GM19438 (cell line): ENCODE measurements at regions not wholly inside any gene's neighbourhood (a gene's known extent, or its start where the extent isn't known, plus 50 kb on each side); places are given as distances from the start of the nearest gene placed in this dataset.
"Not testable (repeated sequence)": the region's sequence is repeated elsewhere in the genome, so short reads cannot be mapped to it uniquely, and the experiment has no call there.

Experiments used
- ATAC-seq: cut with Tn5 transposase; IDR thresholded peaks from one replicate; pipeline ENCODE4 v1.9.1; 2021; ENCODE audit warnings: low read depth; ENCODE audit not compliant: unreplicated experiment

- no peak for ATAC-seq
Measured at GRCh38 chr3:35028157-35028556, 611.2 kb upstream of the ARPP21 start.

- no peak for ATAC-seq
Measured at GRCh38 chr3:35042210-35042991, 596.9 kb upstream of the ARPP21 start.

GRCh38 chr3:35043040-35043439 is 596.3 kb upstream of the ARPP21 start:
- ATAC-seq = no peak

GRCh38 chr3:35044190-35044589 is 595.1 kb upstream of the ARPP21 start:
- no peak for ATAC-seq

- ATAC-seq = no peak
Measured at GRCh38 chr3:35045118-35045517, 594.2 kb upstream of the ARPP21 start.

- ATAC-seq = no peak
Measured at GRCh38 chr3:35064761-35065160, 574.6 kb upstream of the ARPP21 start.

- ATAC-seq = no peak
Measured at GRCh38 chr3:35065891-35066290, 573.4 kb upstream of the ARPP21 start.

- ATAC-seq = no peak
Measured at GRCh38 chr3:35067750-35068149, 571.6 kb upstream of the ARPP21 start.

GRCh38 chr3:35070088-35070487 is 569.2 kb upstream of the ARPP21 start:
- no peak for ATAC-seq

GRCh38 chr3:35071772-35072171 is 567.6 kb upstream of the ARPP21 start:
- ATAC-seq = no peak

- no peak for ATAC-seq
Measured at GRCh38 chr3:35078780-35079179, 560.5 kb upstream of the ARPP21 start.

- no peak for ATAC-seq
Measured at GRCh38 chr3:35079403-35079802, 559.9 kb upstream of the ARPP21 start.

GRCh38 chr3:35081899-35082298 is 557.4 kb upstream of the ARPP21 start:
- ATAC-seq = no peak

- no peak for ATAC-seq
Measured at GRCh38 chr3:35088943-35089342, 550.4 kb upstream of the ARPP21 start.

GRCh38 chr3:35114686-35115085 is 524.6 kb upstream of the ARPP21 start:
- ATAC-seq = no peak

- no peak for ATAC-seq
Measured at GRCh38 chr3:35120026-35120425, 519.3 kb upstream of the ARPP21 start.

- ATAC-seq = no peak
Measured at GRCh38 chr3:35137612-35138011, 501.7 kb upstream of the ARPP21 start.

GRCh38 chr3:35141406-35141805 is 497.9 kb upstream of the ARPP21 start:
- no peak for ATAC-seq

- no peak for ATAC-seq
Measured at GRCh38 chr3:35144011-35144410, 495.3 kb upstream of the ARPP21 start.

GRCh38 chr3:35146256-35147035 is 492.9 kb upstream of the ARPP21 start:
- not testable (repeated sequence) for ATAC-seq

- ATAC-seq = no peak
Measured at GRCh38 chr3:35183927-35184675, 455.2 kb upstream of the ARPP21 start.
